Mammary epithelial cell (primary cell): ENCODE measurements at regions not wholly inside any gene's neighbourhood (a gene's known extent, or its start where the extent isn't known, plus 50 kb on each side); places are given as distances from the start of the nearest gene placed in this dataset.
"Not testable (repeated sequence)": the region's sequence is repeated elsewhere in the genome, so short reads cannot be mapped to it uniquely, and the experiment has no call there.

ENCODE experiments used
- CTCF ChIP-seq, 2 donors: IDR thresholded peaks in 1 of 2; conservative IDR thresholded peaks in 1 of 2; 2 replicates each; pipeline ENCODE4 v1.5.1; 2011 to 2012; ENCODE audit warnings: inconsistent platforms in 2 of 2, low read length in 2 of 2, mild to moderate bottlenecking in 2 of 2, control low read depth in 1 of 2, low read depth in 1 of 2; ENCODE audit not compliant: insufficient read depth in 1 of 2; ENCODE audit errors: extremely low read depth in 1 of 2
- EZH2 ChIP-seq: IDR thresholded peaks from 2 replicates; pipeline ENCODE4 v1.6.1; 2012; ENCODE audit warnings: low read length, inconsistent platforms, borderline replicate concordance

DNA sequence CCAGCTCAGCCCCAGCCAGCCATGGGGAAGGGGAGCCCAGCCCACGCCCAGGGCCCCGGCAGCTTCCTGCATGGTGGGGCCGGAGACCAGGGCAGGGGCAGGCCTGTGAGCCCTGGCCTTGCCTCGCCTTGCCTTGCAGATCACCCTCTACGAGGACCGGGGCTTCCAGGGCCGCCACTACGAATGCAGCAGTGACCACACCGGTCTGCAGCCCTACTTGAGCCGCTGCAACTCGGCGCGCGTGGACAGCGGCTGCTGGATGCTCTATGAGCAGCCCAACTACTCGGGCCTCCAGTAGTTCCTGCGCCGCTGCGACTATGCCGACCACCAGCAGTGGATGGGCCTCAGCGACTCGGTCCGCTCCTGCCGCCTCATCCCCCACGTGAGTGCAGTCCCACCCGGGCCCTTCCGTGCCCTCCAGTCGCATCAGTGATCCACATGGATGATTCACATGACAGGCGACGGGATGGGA, 278.6 kb upstream of the MAP2 start:
- not testable (repeated sequence) for TF ChIP-seq EZH2; CTCF (conservative IDR thresholded peaks at IDR 0.05 in 1 of 2, IDR thresholded peaks at IDR 0.05 in 1 of 2; ENCODE audit: extremely low read depth in 1 of 2, insufficient read depth in 1 of 2, low read depth in 1 of 2, low read length in 2 of 2)
